Breast epithelium (tissue), 4 donors: ENCODE measurements at regions not wholly inside any gene's neighbourhood (a gene's known extent, or its start where the extent isn't known, plus 50 kb on each side); places are given as distances from the start of the nearest gene placed in this dataset.

ENCODE experiments used
- DNase-seq, 2 donors: peaks; one replicate each; pipeline ENCODE4 v3.0.0-alpha.2; 2019; ENCODE audit warnings: low spot score in 2 of 2
- H3K27ac ChIP-seq, 2 donors: fragments of 200-600 bp; sonication (generic) in 1 of 2; one replicate each; pipeline ENCODE4 v1.5.1; 2016 to 2019; ENCODE audit warnings: mild to moderate bottlenecking in 1 of 2
- H3K27me3 ChIP-seq, 2 donors: fragments of 200-600 bp; sonication (generic) in 1 of 2; one replicate each; pipeline versions ENCODE4 v1.5.1 to v1.6.0; 2017 to 2019; ENCODE audit warnings: control low read depth in 1 of 2, mild to moderate bottlenecking in 1 of 2
- H3K36me3 ChIP-seq: fragments of 200-600 bp; one replicate; pipeline ENCODE4 v1.5.1; 2019
- H3K4me1 ChIP-seq, 2 donors: fragments of 200-600 bp; sonication (generic); one replicate each; pipeline ENCODE4 v1.5.1; 2016 to 2019; ENCODE audit warnings: control low read depth in 1 of 2
- H3K4me3 ChIP-seq, 3 donors: fragments of 200-600 bp; sonication (generic); 1 replicate in 2 of 3; 2 replicates in 1 of 3; pipeline ENCODE4 v1.5.1; 2016 to 2019; ENCODE audit warnings: mild to moderate bottlenecking in 3 of 3, moderate library complexity in 2 of 3
- H3K9me3 ChIP-seq, 2 donors: fragments of 200-600 bp; sonication (generic) in 1 of 2; one replicate each; pipeline ENCODE4 v1.5.1; 2016 to 2019; ENCODE audit warnings: control low read depth in 1 of 2
- POLR2A ChIP-seq: fragments of 450-650 bp; IDR thresholded peaks from one replicate; pipeline ENCODE4 v1.6.1; 2016; ENCODE audit warnings: antibody characterized with exemption, mild to moderate bottlenecking, moderate library complexity
- POLR2AphosphoS5 ChIP-seq, 3 donors: sonication (generic); formaldehyde crosslinking; IDR thresholded peaks; one replicate each; pipeline ENCODE4 v1.6.1; 2017; ENCODE audit warnings: antibody characterized with exemption in 3 of 3
- intact Hi-C: fragments of 100-400 bp; cut with DNase I; formaldehyde crosslinking; loops from one replicate; pipeline ENCODE4 v1.15.1; 2023; ENCODE audit warnings: low total_unique reads
- TF ChIP-seq, protein P1 (sequence below), 3 donors: fragments of 450-650 bp; IDR thresholded peaks; one replicate each; pipeline ENCODE4 v1.5.1; 2016 to 2017; ENCODE audit warnings: antibody characterized with exemption in 3 of 3, mild to moderate bottlenecking in 3 of 3, moderate library complexity in 3 of 3

DNA sequence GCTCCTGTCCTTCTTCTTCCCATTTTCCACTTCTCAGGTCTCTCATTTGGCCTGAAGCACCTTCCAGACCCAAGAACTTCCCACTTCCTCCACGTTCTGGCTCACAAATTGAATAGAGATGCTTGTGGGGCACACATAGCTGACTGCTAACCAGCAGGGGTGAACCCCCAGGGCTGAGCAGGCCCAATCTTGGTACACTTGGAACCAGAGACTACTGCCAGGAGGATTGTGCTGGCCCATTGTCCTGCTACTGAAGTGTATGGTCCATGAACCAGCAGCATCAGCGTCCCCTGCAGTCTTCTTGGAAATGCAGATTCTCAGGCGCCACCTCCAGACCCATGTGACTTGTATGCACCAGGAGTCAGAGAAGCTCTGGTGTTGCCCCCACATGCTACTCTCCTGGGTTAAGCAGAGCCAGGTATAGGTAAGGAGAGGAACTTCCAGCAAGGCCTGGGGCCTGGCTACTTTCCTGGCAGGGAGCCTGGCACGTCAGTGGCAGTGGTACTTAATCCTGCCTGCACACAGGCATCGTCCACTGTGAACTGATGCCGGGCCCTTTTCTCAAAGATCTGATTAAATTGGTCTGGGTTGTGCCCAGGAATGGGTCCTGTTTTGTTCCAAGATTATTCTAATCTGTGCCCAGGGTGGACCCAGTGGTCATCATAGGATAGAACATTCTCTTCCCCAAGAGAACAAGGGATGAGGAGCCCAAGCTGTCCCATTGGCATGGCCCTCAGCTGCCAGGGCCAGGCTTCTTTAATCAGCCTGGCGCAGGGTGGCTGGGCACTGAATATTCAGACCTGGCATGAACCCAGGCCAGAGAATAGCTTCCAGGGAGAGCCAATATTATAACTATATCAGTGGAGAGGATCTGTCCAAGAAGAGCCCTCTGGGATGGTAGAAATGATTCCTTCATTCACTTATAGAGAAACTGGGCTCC lies 248.7 kb downstream of the SOX11 start:
- H3K9me3 ChIP-seq: no peaks in the 10 kb centered on the region
- no peak overlapping the region for H3K27ac ChIP-seq
- H3K27me3 ChIP-seq: no peaks in the 10 kb centered on the region
- intact Hi-C loops: no loop called here
- no peaks in the 10 kb centered on the region for H3K36me3 ChIP-seq
- TF ChIP-seq, protein P1, sequence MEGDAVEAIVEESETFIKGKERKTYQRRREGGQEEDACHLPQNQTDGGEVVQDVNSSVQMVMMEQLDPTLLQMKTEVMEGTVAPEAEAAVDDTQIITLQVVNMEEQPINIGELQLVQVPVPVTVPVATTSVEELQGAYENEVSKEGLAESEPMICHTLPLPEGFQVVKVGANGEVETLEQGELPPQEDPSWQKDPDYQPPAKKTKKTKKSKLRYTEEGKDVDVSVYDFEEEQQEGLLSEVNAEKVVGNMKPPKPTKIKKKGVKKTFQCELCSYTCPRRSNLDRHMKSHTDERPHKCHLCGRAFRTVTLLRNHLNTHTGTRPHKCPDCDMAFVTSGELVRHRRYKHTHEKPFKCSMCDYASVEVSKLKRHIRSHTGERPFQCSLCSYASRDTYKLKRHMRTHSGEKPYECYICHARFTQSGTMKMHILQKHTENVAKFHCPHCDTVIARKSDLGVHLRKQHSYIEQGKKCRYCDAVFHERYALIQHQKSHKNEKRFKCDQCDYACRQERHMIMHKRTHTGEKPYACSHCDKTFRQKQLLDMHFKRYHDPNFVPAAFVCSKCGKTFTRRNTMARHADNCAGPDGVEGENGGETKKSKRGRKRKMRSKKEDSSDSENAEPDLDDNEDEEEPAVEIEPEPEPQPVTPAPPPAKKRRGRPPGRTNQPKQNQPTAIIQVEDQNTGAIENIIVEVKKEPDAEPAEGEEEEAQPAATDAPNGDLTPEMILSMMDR (IDR thresholded peaks at IDR 0.05): no peak
- TF ChIP-seq POLR2A: no peak
- no peak for TF ChIP-seq POLR2AphosphoS5 (IDR thresholded peaks at IDR 0.05)
- no peaks in the 10 kb centered on the region for H3K4me1 ChIP-seq
- DNase-seq: no peak
- H3K4me3 ChIP-seq: no peak overlapping the region

DNA sequence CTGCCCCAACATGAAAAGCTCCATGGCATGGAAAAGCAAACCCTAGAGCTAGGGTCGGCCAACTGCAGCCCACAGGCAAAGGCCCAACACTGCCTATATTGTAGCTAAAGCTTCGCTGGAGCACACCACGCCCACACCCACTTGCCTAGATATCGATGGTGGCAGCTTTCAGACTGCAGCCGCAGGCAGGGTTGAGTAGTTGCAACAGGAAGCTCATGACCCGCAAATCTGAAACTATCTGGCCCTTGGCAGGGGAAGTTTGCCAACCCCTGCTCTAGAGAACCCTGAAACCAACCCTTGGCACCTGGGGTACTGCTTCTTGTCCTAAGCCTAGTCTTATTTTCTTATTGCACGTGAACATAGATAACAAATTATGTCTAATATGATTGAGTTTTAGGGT lies 250.0 kb downstream of the SOX11 start:
- H3K4me3 ChIP-seq: no peak overlapping the region
- no peaks in the 10 kb centered on the region for H3K27me3 ChIP-seq
- H3K4me1 ChIP-seq: no peaks in the 10 kb centered on the region
- H3K27ac ChIP-seq: no peak overlapping the region
- TF ChIP-seq POLR2A (no peak), POLR2AphosphoS5 (IDR thresholded peaks at IDR 0.05) (no peak)
- TF ChIP-seq, protein P1 (IDR thresholded peaks at IDR 0.05): no peak
- no peaks in the 10 kb centered on the region for H3K9me3 ChIP-seq
- intact Hi-C loops: no loop called here
- no peak for DNase-seq
- no peaks in the 10 kb centered on the region for H3K36me3 ChIP-seq

DNA sequence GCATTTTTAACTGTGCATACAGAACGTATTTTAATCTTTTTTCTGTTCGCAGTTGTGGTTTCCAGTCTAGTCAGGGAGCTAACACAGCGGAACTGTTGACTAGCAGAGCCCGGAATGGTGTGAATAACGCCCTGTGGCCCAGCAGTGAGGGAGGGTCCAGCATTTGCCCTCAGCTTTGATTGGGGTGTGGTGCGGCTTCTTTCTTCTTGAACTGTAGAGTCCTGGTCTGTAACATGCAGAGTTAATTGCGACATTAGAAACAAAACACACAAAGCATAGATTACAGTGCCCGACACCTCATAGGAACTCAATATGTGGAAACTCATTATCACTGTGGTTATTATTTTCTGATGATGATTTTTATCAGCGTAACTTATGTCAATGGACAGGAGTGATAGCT lies 253.6 kb downstream of the SOX11 start:
- Histone ChIP-seq H3K4me1 (no peaks in the 10 kb centered on the region), H3K27ac (no peak overlapping the region), H3K36me3 (no peaks in the 10 kb centered on the region), H3K9me3 (no peaks in the 10 kb centered on the region), H3K27me3 (no peaks in the 10 kb centered on the region), H3K4me3 (no peak overlapping the region)
- no peak for DNase-seq
- TF ChIP-seq POLR2A: no peak
- TF ChIP-seq POLR2AphosphoS5 (IDR thresholded peaks at IDR 0.05): no peak
- TF ChIP-seq, protein P1 (IDR thresholded peaks at IDR 0.05): no peak
- intact Hi-C loops: no loop called here

- TF ChIP-seq POLR2AphosphoS5 (IDR thresholded peaks at IDR 0.05) (no peak), POLR2A (no peak)
- TF ChIP-seq, protein P1 (IDR thresholded peaks at IDR 0.05): no peak
- Histone ChIP-seq H3K36me3 (no peaks in the 10 kb centered on the region), H3K27me3 (no peaks in the 10 kb centered on the region), H3K27ac (no peak overlapping the region), H3K9me3 (no peaks in the 10 kb centered on the region), H3K4me1 (no peaks in the 10 kb centered on the region), H3K4me3 (no peak overlapping the region)
- intact Hi-C loops: no loop called here
- DNase-seq: no peak
Measured at GRCh38 chr2:5946225-5947115, 254.3 kb downstream of the SOX11 start.

GRCh38 chr2:5950736-5951135 lies 258.6 kb downstream of the SOX11 start:
- Histone ChIP-seq H3K4me1 (no peaks in the 10 kb centered on the region), H3K27ac (no peak overlapping the region), H3K4me3 (no peak overlapping the region), H3K27me3 (no peaks in the 10 kb centered on the region), H3K9me3 (no peaks in the 10 kb centered on the region), H3K36me3 (no peaks in the 10 kb centered on the region)
- DNase-seq: no peak
- no peak for TF ChIP-seq POLR2A
- no peak for TF ChIP-seq POLR2AphosphoS5 (IDR thresholded peaks at IDR 0.05)
- TF ChIP-seq, protein P1 (IDR thresholded peaks at IDR 0.05): no peak
- intact Hi-C loops: no loop called here
